HepG2 (cell line): ENCODE measurements at regions not wholly inside any gene's neighbourhood (a gene's known extent, or its start where the extent isn't known, plus 50 kb on each side); places are given as distances from the start of the nearest gene placed in this dataset.

Experiments used
- AKAP8 ChIP-seq: sonication (generic); formaldehyde crosslinking; IDR thresholded peaks from 2 replicates; pipeline ENCODE4 v1.5.1; 2020; ENCODE audit warnings: mild to moderate bottlenecking, missing genetic modification reagents
- ATF4 ChIP-seq, 2 experiments: fragments of 450-650 bp in 1 of 2; sonication (generic) in 1 of 2; formaldehyde crosslinking; IDR thresholded peaks; 2 replicates each; pipeline versions ENCODE4 v1.5.0 to v1.8.0; 2020 to 2022; ENCODE audit warnings: mild to moderate bottlenecking in 1 of 2, missing genetic modification reagents in 1 of 2
- DR1 ChIP-seq: sonication (generic); formaldehyde crosslinking; IDR thresholded peaks from 2 replicates; pipeline ENCODE4 v1.8.0; 2021; ENCODE audit warnings: mild to moderate bottlenecking, missing genetic modification reagents, inconsistent platforms
- GABPA ChIP-seq, 2 experiments: IDR thresholded peaks; 2 replicates each; pipeline ENCODE4 v1.6.1; 2011 to 2016; ENCODE audit warnings: low read depth in 2 of 2, low read length in 1 of 2, missing biosample characterization in 1 of 2, missing genetic modification characterization in 1 of 2
- HIVEP1 ChIP-seq: sonication (generic); formaldehyde crosslinking; IDR thresholded peaks from 2 replicates; pipeline ENCODE4 v1.4.0; 2020; ENCODE audit warnings: mild to moderate bottlenecking, missing genetic modification reagents
- HNF1A ChIP-seq, 2 experiments: sonication (generic) in 1 of 2; formaldehyde crosslinking in 1 of 2; IDR thresholded peaks; 2 replicates each; pipeline versions ENCODE4 v1.4.0 to v1.6.1; 2016 to 2020; ENCODE audit warnings: borderline replicate concordance in 1 of 2, low read depth in 1 of 2, mild to moderate bottlenecking in 1 of 2, missing genetic modification reagents in 1 of 2
- MYC ChIP-seq: sonication (generic); formaldehyde crosslinking; IDR thresholded peaks from 2 replicates; pipeline ENCODE4 v1.9.0; 2021; ENCODE audit warnings: missing genetic modification reagents, borderline replicate concordance
- PHB2 ChIP-seq: fragments of 450-650 bp; IDR thresholded peaks from 2 replicates; pipeline ENCODE4 v1.6.1; 2018; ENCODE audit not compliant: partially characterized antibody
- RAD21 ChIP-seq: fragments of 450-650 bp; formaldehyde crosslinking; IDR thresholded peaks from 2 replicates; pipeline ENCODE4 v1.5.0; 2020; ENCODE audit warnings: mild to moderate bottlenecking
- RBFOX2 ChIP-seq: fragments of 200-400 bp; formaldehyde crosslinking; IDR thresholded peaks from 2 replicates; pipeline ENCODE4 v1.6.1; 2017; ENCODE audit warnings: low read depth, mild to moderate bottlenecking, low read length
- RXRB ChIP-seq: IDR thresholded peaks from 2 replicates; pipeline ENCODE4 v1.6.1; 2016; ENCODE audit warnings: borderline replicate concordance, missing genetic modification reagents, missing compliant biosample characterization
- TMF1 ChIP-seq: sonication (generic); formaldehyde crosslinking; IDR thresholded peaks from 2 replicates; pipeline ENCODE4 v1.8.1; 2022; ENCODE audit warnings: low read depth, missing genetic modification reagents
- ZFP82 ChIP-seq: sonication (generic); formaldehyde crosslinking; IDR thresholded peaks from 2 replicates; pipeline ENCODE4 v1.5.1; 2020; ENCODE audit warnings: mild to moderate bottlenecking, missing genetic modification reagents, borderline replicate concordance
- ZNF143 ChIP-seq: sonication (generic); formaldehyde crosslinking; IDR thresholded peaks from 2 replicates; pipeline ENCODE4 v1.4.0; 2020; ENCODE audit warnings: missing genetic modification reagents
- ZNF580 ChIP-seq: IDR thresholded peaks from 2 replicates; pipeline ENCODE4 v1.6.1; 2016; ENCODE audit warnings: low read depth, borderline replicate concordance
- ZNF672 ChIP-seq: sonication (generic); formaldehyde crosslinking; IDR thresholded peaks from 2 replicates; pipeline ENCODE4 v1.8.1; 2022; ENCODE audit warnings: missing genetic modification reagents
- ZNF772 ChIP-seq: sonication (generic); formaldehyde crosslinking; IDR thresholded peaks from 2 replicates; pipeline ENCODE4 v1.5.0; 2020; ENCODE audit warnings: mild to moderate bottlenecking, missing genetic modification reagents
- TF ChIP-seq, protein P1 (sequence below): sonication (generic); formaldehyde crosslinking; IDR thresholded peaks from 2 replicates; pipeline ENCODE4 v1.4.0; 2020; ENCODE audit warnings: missing genetic modification reagents, borderline replicate concordance
- TF ChIP-seq, protein P2 (sequence below): sonication (generic); formaldehyde crosslinking; IDR thresholded peaks from 2 replicates; pipeline ENCODE4 v1.4.0; 2020; ENCODE audit warnings: missing genetic modification reagents
- TF ChIP-seq, protein P3 (sequence below): sonication (generic); formaldehyde crosslinking; IDR thresholded peaks from 2 replicates; pipeline ENCODE4 v1.4.0; 2020; ENCODE audit warnings: missing genetic modification reagents

GRCh38 chr10:78550716-78551115 lies 517.1 kb downstream of the RPS24 start (continued):
- TF ChIP-seq ZNF143 (CRISPR knock-in tag), result no peak
- TF ChIP-seq ZFP82, result 0 out of 2 replicates have a peak, but pooled peaks have one; percentile 55
- TF ChIP-seq HIVEP1 (CRISPR knock-in tag), result no peak
- 0 out of 2 replicates have a peak, but pooled peaks have one; percentile 13 for TF ChIP-seq HNF1A (IDR thresholded peaks at IDR 0.05; ENCODE audit: low read depth)
- TF ChIP-seq HNF1A (CRISPR knock-in tag; IDR thresholded peaks at IDR 0.05; ENCODE audit: borderline replicate concordance), result peak; percentile 36; the same call in 1 of the 2 replicates
- TF ChIP-seq ZNF772 (CRISPR knock-in tag), result no peak
- peak; percentile 85 for TF ChIP-seq MYC (CRISPR knock-in tag)
- TF ChIP-seq, protein P1, sequence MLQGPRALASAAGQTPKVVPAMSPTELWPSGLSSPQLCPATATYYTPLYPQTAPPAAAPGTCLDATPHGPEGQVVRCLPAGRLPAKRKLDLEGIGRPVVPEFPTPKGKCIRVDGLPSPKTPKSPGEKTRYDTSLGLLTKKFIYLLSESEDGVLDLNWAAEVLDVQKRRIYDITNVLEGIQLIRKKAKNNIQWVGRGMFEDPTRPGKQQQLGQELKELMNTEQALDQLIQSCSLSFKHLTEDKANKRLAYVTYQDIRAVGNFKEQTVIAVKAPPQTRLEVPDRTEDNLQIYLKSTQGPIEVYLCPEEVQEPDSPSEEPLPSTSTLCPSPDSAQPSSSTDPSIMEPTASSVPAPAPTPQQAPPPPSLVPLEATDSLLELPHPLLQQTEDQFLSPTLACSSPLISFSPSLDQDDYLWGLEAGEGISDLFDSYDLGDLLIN (CRISPR knock-in tag), result 0 out of 2 replicates have a peak, but pooled peaks have one; percentile 50
- no peak for TF ChIP-seq DR1 (CRISPR knock-in tag)
- TF ChIP-seq, protein P2, sequence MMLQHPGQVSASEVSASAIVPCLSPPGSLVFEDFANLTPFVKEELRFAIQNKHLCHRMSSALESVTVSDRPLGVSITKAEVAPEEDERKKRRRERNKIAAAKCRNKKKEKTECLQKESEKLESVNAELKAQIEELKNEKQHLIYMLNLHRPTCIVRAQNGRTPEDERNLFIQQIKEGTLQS (CRISPR knock-in tag), result no peak
- TF ChIP-seq ZNF672 (CRISPR knock-in tag), result no peak
- TF ChIP-seq, protein P3, sequence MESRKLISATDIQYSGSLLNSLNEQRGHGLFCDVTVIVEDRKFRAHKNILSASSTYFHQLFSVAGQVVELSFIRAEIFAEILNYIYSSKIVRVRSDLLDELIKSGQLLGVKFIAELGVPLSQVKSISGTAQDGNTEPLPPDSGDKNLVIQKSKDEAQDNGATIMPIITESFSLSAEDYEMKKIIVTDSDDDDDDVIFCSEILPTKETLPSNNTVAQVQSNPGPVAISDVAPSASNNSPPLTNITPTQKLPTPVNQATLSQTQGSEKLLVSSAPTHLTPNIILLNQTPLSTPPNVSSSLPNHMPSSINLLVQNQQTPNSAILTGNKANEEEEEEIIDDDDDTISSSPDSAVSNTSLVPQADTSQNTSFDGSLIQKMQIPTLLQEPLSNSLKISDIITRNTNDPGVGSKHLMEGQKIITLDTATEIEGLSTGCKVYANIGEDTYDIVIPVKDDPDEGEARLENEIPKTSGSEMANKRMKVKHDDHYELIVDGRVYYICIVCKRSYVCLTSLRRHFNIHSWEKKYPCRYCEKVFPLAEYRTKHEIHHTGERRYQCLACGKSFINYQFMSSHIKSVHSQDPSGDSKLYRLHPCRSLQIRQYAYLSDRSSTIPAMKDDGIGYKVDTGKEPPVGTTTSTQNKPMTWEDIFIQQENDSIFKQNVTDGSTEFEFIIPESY (CRISPR knock-in tag), result no peak
- no peak for TF ChIP-seq ATF4 (CRISPR knock-in tag; IDR thresholded peaks at IDR 0.05)
- no peak for TF ChIP-seq RBFOX2
- no peak for TF ChIP-seq GABPA (IDR thresholded peaks at IDR 0.05; ENCODE audit: low read depth, low read length)
- TF ChIP-seq GABPA (CRISPR knock-in tag; IDR thresholded peaks at IDR 0.05; ENCODE audit: low read depth), result no peak
- TF ChIP-seq PHB2, result no peak
- TF ChIP-seq RAD21, result 0 out of 2 replicates have a peak, but pooled peaks have one; percentile 11
- peak; percentile 66; the same call in 1 of the 2 replicates for TF ChIP-seq RXRB
- TF ChIP-seq TMF1, result no peak
- TF ChIP-seq AKAP8 (CRISPR knock-in tag), result no peak
- TF ChIP-seq ZNF580, result peak; percentile 54; the same call in 1 of the 2 replicates
